ENCODE measurements at regions not wholly inside any gene's neighbourhood (a gene's known extent, or its start where the extent isn't known, plus 50 kb on each side); places are given as distances from the start of the nearest gene placed in this dataset.

GRCh38 chr9:118362596-118362995 lies 658.4 kb downstream of the TLR4 start:
- TF ChIP-seq SPI1 (IDR thresholded peaks at IDR 0.05; ENCODE audit: low read depth, low read length): no peak
- TF ChIP-seq POLR2A (IDR thresholded peaks at IDR 0.05; ENCODE audit: low read depth, low read length): no peak
- no peak for TF ChIP-seq TAF1 (IDR thresholded peaks at IDR 0.05; ENCODE audit: low read depth, low read length)
- TF ChIP-seq POLR2AphosphoS5 (IDR thresholded peaks at IDR 0.05; ENCODE audit: low read depth, low read length): no peak
- TF ChIP-seq POU2F2 (IDR thresholded peaks at IDR 0.05; ENCODE audit: low read depth, low read length): no peak
- TF ChIP-seq PAX5 (IDR thresholded peaks at IDR 0.05; ENCODE audit: insufficient read depth, low read length, severe bottlenecking): no peak

All from GM12891 (cell line).